RWPE2 (cell line): ENCODE measurements at regions not wholly inside any gene's neighbourhood (a gene's known extent, or its start where the extent isn't known, plus 50 kb on each side); places are given as distances from the start of the nearest gene placed in this dataset.
"Not testable (repeated sequence)": the region's sequence is repeated elsewhere in the genome, so short reads cannot be mapped to it uniquely, and the experiment has no call there.

Experiments used
- ATAC-seq: fragments of 200-7000 bp; cut with Tn5 transposase; 3 replicates; pipeline ENCODE4 v1.9.1; 2021; ENCODE audit warnings: low read depth
- DNase-seq: peaks from one replicate; pipeline ENCODE4 v3.0.0-alpha.2; 2020; ENCODE audit warnings: low spot score
- H3K27ac ChIP-seq: fragments of 450-650 bp; 2 replicates; pipeline ENCODE4 v1.5.1; 2017; ENCODE audit warnings: mild to moderate bottlenecking; ENCODE audit not compliant: poor library complexity, severe bottlenecking
- H3K27me3 ChIP-seq: fragments of 250-450 bp; sonication (Bioruptor Pico); 2 replicates; pipeline ENCODE4 v1.5.1; 2021; ENCODE audit warnings: mild to moderate bottlenecking, moderate library complexity; ENCODE audit not compliant: insufficient read depth, poor library complexity, severe bottlenecking
- H3K36me3 ChIP-seq: fragments of 250-450 bp; sonication (Bioruptor Pico); 2 replicates; pipeline ENCODE4 v1.5.1; 2020; ENCODE audit warnings: low read depth, mild to moderate bottlenecking, moderate library complexity
- H3K4me1 ChIP-seq: fragments of 250-450 bp; sonication (Bioruptor Pico); 2 replicates; pipeline ENCODE4 v1.5.1; 2021; ENCODE audit warnings: mild to moderate bottlenecking, moderate library complexity; ENCODE audit not compliant: insufficient read depth, poor library complexity, severe bottlenecking
- H3K4me3 ChIP-seq: fragments of 250-450 bp; sonication (Bioruptor Pico); 2 replicates; pipeline ENCODE4 v1.5.1; 2021; ENCODE audit warnings: mild to moderate bottlenecking, moderate library complexity; ENCODE audit not compliant: severe bottlenecking
- H3K9me3 ChIP-seq: fragments of 250-450 bp; sonication (Bioruptor Pico); 2 replicates; pipeline ENCODE4 v1.5.1; 2021; ENCODE audit warnings: mild to moderate bottlenecking, moderate library complexity; ENCODE audit not compliant: severe bottlenecking
- CTCF ChIP-seq: fragments of 450-650 bp; IDR thresholded peaks from one replicate; pipeline ENCODE4 v1.5.1; 2017; ENCODE audit warnings: mild to moderate bottlenecking, moderate library complexity; ENCODE audit not compliant: poor library complexity, severe bottlenecking

GRCh38 chr2:179385756-179386155, 121.1 kb upstream of the SESTD1 start:
- not testable (repeated sequence) for ATAC-seq, H3K36me3 ChIP-seq, H3K4me3 ChIP-seq, DNase-seq, H3K27me3 ChIP-seq, H3K4me1 ChIP-seq, H3K9me3 ChIP-seq, H3K27ac ChIP-seq

- no peak for ATAC-seq
- H3K27ac ChIP-seq, result no peak overlapping the region
- no peak overlapping the region for H3K4me3 ChIP-seq
- no peaks in the 10 kb centered on the region for H3K9me3 ChIP-seq
- no peaks in the 10 kb centered on the region for H3K36me3 ChIP-seq
- no peak for TF ChIP-seq CTCF
- no peak for DNase-seq
- no peaks in the 10 kb centered on the region for H3K4me1 ChIP-seq
- no peaks in the 10 kb centered on the region for H3K27me3 ChIP-seq
Observed at GRCh38 chr2:179383975-179384374, 119.3 kb upstream of the SESTD1 start.

- DNase-seq (no peak), ATAC-seq (no peak)
- no peak for TF ChIP-seq CTCF
Observed at GRCh38 chr2:179377296-179377695, 112.7 kb upstream of the SESTD1 start.

GRCh38 chr2:179376881-179377280, 112.2 kb upstream of the SESTD1 start:
- no peaks in the 10 kb centered on the region for H3K36me3 ChIP-seq
- ATAC-seq (no peak), DNase-seq (no peak)
- H3K4me1 ChIP-seq, result no peaks in the 10 kb centered on the region
- H3K27ac ChIP-seq, result no peak overlapping the region
- TF ChIP-seq CTCF, result no peak
- H3K27me3 ChIP-seq, result no peaks in the 10 kb centered on the region
- H3K9me3 ChIP-seq, result no peaks in the 10 kb centered on the region
- H3K4me3 ChIP-seq, result no peak overlapping the region

More at GRCh38 chr2:179377296-179377695, 112.7 kb upstream of the SESTD1 start:
- Histone ChIP-seq H3K4me3 (no peak overlapping the region), H3K36me3 (no peaks in the 10 kb centered on the region), H3K27ac (no peak overlapping the region), H3K9me3 (no peaks in the 10 kb centered on the region), H3K27me3 (no peaks in the 10 kb centered on the region), H3K4me1 (no peaks in the 10 kb centered on the region)

GRCh38 chr2:179373816-179374215, 109.2 kb upstream of the SESTD1 start:
- no peak overlapping the region for H3K27ac ChIP-seq
- no peaks in the 10 kb centered on the region for H3K27me3 ChIP-seq
- no peaks in the 10 kb centered on the region for H3K9me3 ChIP-seq
- H3K4me1 ChIP-seq, result no peaks in the 10 kb centered on the region
- H3K36me3 ChIP-seq, result no peaks in the 10 kb centered on the region
- DNase-seq, result no peak
- TF ChIP-seq CTCF, result no peak
- no peak overlapping the region for H3K4me3 ChIP-seq
- ATAC-seq, result no peak

GRCh38 chr2:179365561-179365960, 100.9 kb upstream of the SESTD1 start:
- H3K4me1 ChIP-seq, H3K36me3 ChIP-seq, H3K27ac ChIP-seq, DNase-seq, H3K27me3 ChIP-seq, ATAC-seq, H3K9me3 ChIP-seq, H3K4me3 ChIP-seq: not testable (repeated sequence)
